ENCODE measurements at regions not wholly inside any gene's neighbourhood (a gene's known extent, or its start where the extent isn't known, plus 50 kb on each side); places are given as distances from the start of the nearest gene placed in this dataset.

DNA sequence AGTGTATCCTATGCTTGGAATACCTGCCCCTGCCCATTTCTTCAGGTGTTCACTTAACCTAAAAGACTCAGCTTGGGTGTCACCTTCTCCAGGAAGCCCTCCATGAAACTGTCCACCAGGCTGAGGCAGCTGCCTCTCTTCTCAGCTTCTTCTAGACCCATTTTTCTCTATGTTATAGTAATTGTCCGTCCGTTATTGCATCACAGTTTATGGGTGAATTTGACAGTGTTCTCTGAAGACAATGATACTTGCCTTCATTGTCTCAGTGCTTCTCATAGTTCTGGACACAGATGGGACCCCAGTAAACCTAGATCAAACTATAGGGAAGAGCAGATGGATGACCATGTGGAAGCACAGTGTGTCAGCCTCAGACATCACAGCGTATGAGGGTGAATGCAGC lies 238.0 kb upstream of the MOCS1 start:
- no peak for TF ChIP-seq NFRKB (IDR thresholded peaks at IDR 0.05)
- no peak for TF ChIP-seq ARNT (IDR thresholded peaks at IDR 0.05)
- no peak for TF ChIP-seq ELF4 (IDR thresholded peaks at IDR 0.05)
- no peak for TF ChIP-seq FOXM1 (IDR thresholded peaks at IDR 0.05; ENCODE audit: borderline replicate concordance)
- TF ChIP-seq BHLHE40 (IDR thresholded peaks at IDR 0.05; ENCODE audit: borderline replicate concordance) = no peak
- no peak for TF ChIP-seq FOXA1 (IDR thresholded peaks at IDR 0.05)
- no peak for TF ChIP-seq LEF1 (IDR thresholded peaks at IDR 0.05; ENCODE audit: borderline replicate concordance)
